GM23248 (cell line): ENCODE measurements at regions not wholly inside any gene's neighbourhood (a gene's known extent, or its start where the extent isn't known, plus 50 kb on each side); places are given as distances from the start of the nearest gene placed in this dataset.

Experiments
- DNase-seq: peaks from one replicate; pipeline ENCODE4 v3.0.0-alpha.2; 2015
- H2AFZ ChIP-seq: fragments of 200-600 bp; sonication (generic); 2 replicates; pipeline ENCODE4 v1.6.1; 2016; ENCODE audit warnings: antibody characterized with exemption
- H3F3A ChIP-seq: fragments of 200-600 bp; sonication (generic); 2 replicates; pipeline ENCODE4 v1.6.1; 2016; ENCODE audit warnings: mild to moderate bottlenecking, antibody characterized with exemption, mixed run types; ENCODE audit not compliant: insufficient read depth
- H3K27ac ChIP-seq: fragments of 200-600 bp; sonication (generic); 2 replicates; pipeline ENCODE4 v1.5.1; 2016; ENCODE audit warnings: mild to moderate bottlenecking
- H3K27me3 ChIP-seq: fragments of 200-600 bp; sonication (generic); replicated peaks from 2 replicates; pipeline ENCODE4 v1.6.1; 2016; ENCODE audit warnings: mild to moderate bottlenecking; ENCODE audit not compliant: insufficient read depth
- H3K36me3 ChIP-seq: fragments of 200-600 bp; sonication (generic); 2 replicates; pipeline ENCODE4 v1.6.1; 2016; ENCODE audit warnings: low read depth, mild to moderate bottlenecking
- H3K4me1 ChIP-seq: fragments of 200-600 bp; sonication (generic); 2 replicates; pipeline ENCODE4 v1.6.1; 2016; ENCODE audit warnings: mild to moderate bottlenecking; ENCODE audit not compliant: insufficient read depth
- H3K4me2 ChIP-seq: fragments of 200-600 bp; sonication (generic); one replicate; pipeline ENCODE4 v1.6.1; 2016; ENCODE audit warnings: mild to moderate bottlenecking; ENCODE audit not compliant: unreplicated experiment
- H3K4me3 ChIP-seq: fragments of 200-600 bp; sonication (generic); 2 replicates; pipeline ENCODE4 v1.5.1; 2016; ENCODE audit warnings: mild to moderate bottlenecking
- H3K79me2 ChIP-seq: fragments of 200-600 bp; sonication (generic); 2 replicates; pipeline ENCODE4 v1.6.1; 2016; ENCODE audit warnings: mild to moderate bottlenecking; ENCODE audit not compliant: insufficient read depth
- H3K9ac ChIP-seq: fragments of 200-600 bp; sonication (generic); 2 replicates; pipeline ENCODE4 v1.6.1; 2016; ENCODE audit warnings: mild to moderate bottlenecking
- H3K9me2 ChIP-seq: fragments of 200-600 bp; sonication (generic); 2 replicates; pipeline ENCODE4 v1.6.1; 2016; ENCODE audit warnings: mixed run types, mild to moderate bottlenecking, moderate library complexity; ENCODE audit not compliant: insufficient read depth
- H3K9me3 ChIP-seq: fragments of 200-600 bp; sonication (generic); one replicate; pipeline ENCODE4 v1.6.1; 2017; ENCODE audit warnings: low read depth
- H4K20me1 ChIP-seq: fragments of 200-600 bp; sonication (generic); 2 replicates; pipeline ENCODE4 v1.6.0; 2016; ENCODE audit not compliant: insufficient read depth
- EZH2 ChIP-seq: fragments of 200-600 bp; sonication (generic); IDR thresholded peaks from 2 replicates; pipeline ENCODE4 v1.6.1; 2018; ENCODE audit warnings: antibody characterized with exemption, mild to moderate bottlenecking; ENCODE audit not compliant: insufficient read depth, poor library complexity, severe bottlenecking
- EZH2phosphoT487 ChIP-seq: fragments of 200-600 bp; sonication (generic); IDR thresholded peaks from 2 replicates; pipeline ENCODE4 v1.6.1; 2018; ENCODE audit warnings: antibody characterized with exemption, moderate library complexity, mild to moderate bottlenecking, low read depth; ENCODE audit not compliant: insufficient read depth
- WGBS, 2 experiments: methylation state at CpG; one replicate each; pipeline ENCODE4 v1.1.6; 2015 to 2017; ENCODE audit warnings: low lambda C conversion rate in 2 of 2, low coverage in 1 of 2; ENCODE audit errors: missing lambda C conversion rate in 2 of 2; 5-methylcytosine and 5-hydroxymethylcytosine counted together
- in situ Hi-C: fragments of 300-500 bp; cut with MboI; formaldehyde crosslinking; loops from 2 replicates; pipeline ENCODE4 v1.15.0; 2020

GRCh38 chr6:106801256-106801655, 171.9 kb downstream of the QRSL1 start:
- H3K27me3 ChIP-seq = peaks cover 19% of the 10 kb centered on the region; the same call in 1 of the 2 replicates
- 56 to 69% methylated on average over 8 of the region's 8 CpGs for WGBS, 2 experiments
- H3K27ac ChIP-seq = no peak overlapping the region
- DNase-seq = no peak
- H3K79me2 ChIP-seq = no peaks in the 10 kb centered on the region
- no peak overlapping the region for H3K4me2 ChIP-seq
- TF ChIP-seq EZH2phosphoT487 = no peak
- H3K9me2 ChIP-seq = no peaks in the 10 kb centered on the region
- no peak overlapping the region for H3K4me3 ChIP-seq
- H3K36me3 ChIP-seq = no peaks in the 10 kb centered on the region
- in situ Hi-C loops = no loop called here
- no peak overlapping the region for H3K9ac ChIP-seq
- no peak overlapping the region for H2AFZ ChIP-seq
- no peaks in the 10 kb centered on the region for H3F3A ChIP-seq
- H3K4me1 ChIP-seq = no peaks in the 10 kb centered on the region
- no peaks in the 10 kb centered on the region for H3K9me3 ChIP-seq
- H4K20me1 ChIP-seq = no peaks in the 10 kb centered on the region

GRCh38 chr6:106800379-106800778, 171.0 kb downstream of the QRSL1 start:
- no peaks in the 10 kb centered on the region for H4K20me1 ChIP-seq
- H2AFZ ChIP-seq = no peak overlapping the region
- peaks cover 21% of the 10 kb centered on the region; the same call in 1 of the 2 replicates for H3K27me3 ChIP-seq
- no peak overlapping the region for H3K9ac ChIP-seq
- no peaks in the 10 kb centered on the region for H3K79me2 ChIP-seq
- no peaks in the 10 kb centered on the region for H3K9me2 ChIP-seq
- no peaks in the 10 kb centered on the region for H3K9me3 ChIP-seq
- no peaks in the 10 kb centered on the region for H3K4me1 ChIP-seq
- no peak for DNase-seq
- 26 to 28% methylated on average over 5 of the region's 5 CpGs for WGBS, 2 experiments
- no peak overlapping the region for H3K4me3 ChIP-seq
- in situ Hi-C loops = no loop called here
- H3K4me2 ChIP-seq = no peak overlapping the region
- no peaks in the 10 kb centered on the region for H3F3A ChIP-seq
- no peak for TF ChIP-seq EZH2phosphoT487
- TF ChIP-seq EZH2 = no peak
- H3K27ac ChIP-seq = no peak overlapping the region
- H3K36me3 ChIP-seq = no peaks in the 10 kb centered on the region

DNA sequence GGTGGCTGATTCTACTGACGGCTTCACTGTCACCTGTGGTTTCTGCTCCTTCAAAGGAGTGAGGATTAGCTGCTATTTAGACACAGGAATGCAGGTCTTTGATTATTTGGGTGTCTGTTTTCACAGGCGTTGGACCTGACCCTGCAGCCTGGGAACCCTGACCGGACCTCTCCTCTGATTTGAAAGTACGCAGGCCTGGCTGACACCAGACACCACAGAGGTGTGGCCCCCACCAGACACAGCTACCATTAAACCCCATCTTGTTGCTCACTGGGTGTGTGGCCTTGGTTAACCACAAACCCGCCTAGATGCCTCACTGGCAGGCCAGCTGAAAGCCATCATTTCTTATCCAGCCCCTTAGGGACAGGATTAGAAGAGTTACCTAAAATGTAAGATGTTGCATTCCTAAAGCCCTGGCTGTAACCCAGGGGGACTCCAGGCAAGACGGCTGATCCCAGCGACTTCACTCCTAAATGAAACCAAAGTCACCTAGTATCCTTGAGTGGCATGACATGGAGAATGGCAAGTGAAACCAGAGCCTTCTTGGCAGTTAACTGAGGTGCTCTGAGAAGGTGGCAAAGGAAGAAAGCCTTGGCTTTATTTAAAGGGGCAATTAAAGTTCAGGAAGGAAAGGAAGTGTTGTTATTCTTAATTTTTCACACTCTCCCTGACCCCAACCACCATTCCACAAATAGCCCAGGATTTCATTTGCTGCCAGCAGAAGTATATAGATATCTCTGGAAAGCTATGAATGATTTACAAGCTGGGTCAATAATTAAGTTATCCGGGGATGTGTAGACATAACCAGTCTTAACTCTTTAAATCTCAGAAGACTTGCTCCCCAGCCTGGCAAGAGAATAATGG, 169.9 kb downstream of the QRSL1 start:
- peaks cover 19% of the 10 kb centered on the region for H3K27me3 ChIP-seq
- H3K9ac ChIP-seq = no peak overlapping the region
- 55 to 56% methylated on average over 8 of the region's 8 CpGs for WGBS, 2 experiments
- H3K9me2 ChIP-seq = no peaks in the 10 kb centered on the region
- H3K9me3 ChIP-seq = no peaks in the 10 kb centered on the region
- no peaks in the 10 kb centered on the region for H3K4me1 ChIP-seq
- H3K27ac ChIP-seq = no peak overlapping the region
- no peak overlapping the region for H3K4me3 ChIP-seq
- no peaks in the 10 kb centered on the region for H3F3A ChIP-seq
- in situ Hi-C loops = no loop called here
- H3K36me3 ChIP-seq = no peaks in the 10 kb centered on the region
- peak; percentile 19 for DNase-seq
- H3K79me2 ChIP-seq = no peaks in the 10 kb centered on the region
- H2AFZ ChIP-seq = no peak overlapping the region
- no peak for TF ChIP-seq EZH2phosphoT487
- no peak for TF ChIP-seq EZH2
- no peaks in the 10 kb centered on the region for H4K20me1 ChIP-seq
- H3K4me2 ChIP-seq = no peak overlapping the region

DNA sequence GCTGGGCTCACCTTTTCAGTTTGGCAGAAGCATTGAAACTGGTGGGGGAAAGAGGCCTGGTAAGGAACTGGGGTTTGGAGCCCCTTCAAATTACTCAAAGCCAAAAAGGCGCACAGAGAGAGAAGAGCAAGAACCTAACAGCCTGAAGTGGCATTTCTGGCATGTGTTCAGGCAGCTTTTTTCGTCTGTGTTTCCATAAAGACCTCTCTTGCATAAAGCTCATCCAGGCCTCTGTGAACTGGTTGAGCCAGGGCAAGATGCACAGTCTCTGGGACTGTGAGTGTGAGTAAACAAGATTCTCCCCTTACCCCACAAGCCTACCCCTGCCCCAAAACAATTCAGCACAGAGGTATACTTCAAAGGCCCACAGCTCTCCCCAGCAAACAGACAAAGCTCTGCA, 167.8 kb downstream of the QRSL1 start:
- Histone ChIP-seq H3K9me2 (no peaks in the 10 kb centered on the region), H3K9me3 (no peaks in the 10 kb centered on the region), H2AFZ (no peak overlapping the region), H3K9ac (no peak overlapping the region), H3K4me1 (no peaks in the 10 kb centered on the region), H3F3A (no peaks in the 10 kb centered on the region), H3K27me3 (peaks cover 18% of the 10 kb centered on the region), H3K4me2 (no peak overlapping the region), H3K4me3 (no peak overlapping the region), H3K27ac (no peak overlapping the region), H3K79me2 (no peaks in the 10 kb centered on the region), H3K36me3 (no peaks in the 10 kb centered on the region), H4K20me1 (no peaks in the 10 kb centered on the region)
- in situ Hi-C loops = no loop called here
- TF ChIP-seq EZH2 = no peak
- no peak for TF ChIP-seq EZH2phosphoT487
- DNase-seq = no peak
- 43 to 58% methylated on average over 2 of the region's 2 CpGs for WGBS, 2 experiments

DNA sequence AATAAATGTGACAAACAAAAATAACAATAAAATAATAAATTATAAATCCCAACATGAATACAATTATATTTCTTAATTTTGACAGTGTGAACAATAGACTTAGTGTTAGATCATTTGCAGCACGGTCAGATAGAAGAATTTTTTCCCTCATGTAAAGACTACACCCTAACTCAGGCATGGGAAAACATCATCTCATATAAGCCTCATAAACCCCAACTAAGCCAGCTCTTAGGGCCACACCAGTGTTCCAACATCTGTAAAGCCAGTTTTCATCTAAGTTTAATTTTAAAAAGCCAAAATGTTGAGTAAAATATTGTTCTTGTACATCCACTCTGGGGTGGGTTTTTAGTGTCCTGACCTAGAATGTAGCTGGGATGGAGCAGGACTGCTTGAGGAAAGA, 167.4 kb downstream of the QRSL1 start:
- no peak overlapping the region for H3K4me3 ChIP-seq
- in situ Hi-C loops = no loop called here
- H4K20me1 ChIP-seq = no peaks in the 10 kb centered on the region
- no peaks in the 10 kb centered on the region for H3K36me3 ChIP-seq
- no peaks in the 10 kb centered on the region for H3K4me1 ChIP-seq
- no peaks in the 10 kb centered on the region for H3F3A ChIP-seq
- no peak overlapping the region for H3K4me2 ChIP-seq
- H3K79me2 ChIP-seq = no peaks in the 10 kb centered on the region
- no peak for DNase-seq
- H3K27me3 ChIP-seq = peaks cover 18% of the 10 kb centered on the region
- H3K9me3 ChIP-seq = no peaks in the 10 kb centered on the region
- H3K9ac ChIP-seq = no peak overlapping the region
- no peaks in the 10 kb centered on the region for H3K9me2 ChIP-seq
- H3K27ac ChIP-seq = no peak overlapping the region
- WGBS, 2 experiments = 35 to 38% methylated on average over 1 of the region's 1 CpG
- TF ChIP-seq EZH2phosphoT487 = no peak
- TF ChIP-seq EZH2 = no peak
- no peak overlapping the region for H2AFZ ChIP-seq
